Stimulated activated CD8-positive, alpha-beta memory T cell treated with anti-CD3 and anti-CD28 coated beads, Interleukin-2, amount 100 ng/mL, for 48 hours (primary cell): ENCODE measurements at regions not wholly inside any gene's neighbourhood (a gene's known extent, or its start where the extent isn't known, plus 50 kb on each side); places are given as distances from the start of the nearest gene placed in this dataset.
"Not testable (repeated sequence)": the region's sequence is repeated elsewhere in the genome, so short reads cannot be mapped to it uniquely, and the experiment has no call there.

Experiments
- DNase-seq, 2 donors: peaks; one replicate each; pipeline ENCODE4 v3.0.0-alpha.2; 2020; ENCODE audit warnings: low read depth in 2 of 2

DNA sequence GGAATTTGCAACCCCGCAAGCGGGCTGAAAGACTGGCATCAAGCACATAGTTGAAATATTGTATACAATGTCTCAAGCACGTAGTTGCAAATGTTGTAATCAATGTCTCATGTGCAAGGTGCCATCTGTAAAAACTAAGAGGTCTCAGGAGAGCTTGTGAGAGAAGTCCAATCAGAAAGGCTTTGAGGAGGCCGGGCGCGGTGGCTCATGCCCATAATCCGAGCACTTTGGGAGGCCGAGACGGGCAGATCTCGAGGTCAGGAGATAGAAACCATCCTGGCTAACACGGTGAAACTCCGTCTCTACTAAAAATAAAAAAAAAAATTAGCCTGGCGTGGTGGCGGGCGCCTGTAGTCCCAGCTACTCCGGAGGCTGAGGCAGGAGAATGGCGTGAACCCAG, 1414.7 kb downstream of the BRD1 start:
- not testable (repeated sequence) for DNase-seq

DNA sequence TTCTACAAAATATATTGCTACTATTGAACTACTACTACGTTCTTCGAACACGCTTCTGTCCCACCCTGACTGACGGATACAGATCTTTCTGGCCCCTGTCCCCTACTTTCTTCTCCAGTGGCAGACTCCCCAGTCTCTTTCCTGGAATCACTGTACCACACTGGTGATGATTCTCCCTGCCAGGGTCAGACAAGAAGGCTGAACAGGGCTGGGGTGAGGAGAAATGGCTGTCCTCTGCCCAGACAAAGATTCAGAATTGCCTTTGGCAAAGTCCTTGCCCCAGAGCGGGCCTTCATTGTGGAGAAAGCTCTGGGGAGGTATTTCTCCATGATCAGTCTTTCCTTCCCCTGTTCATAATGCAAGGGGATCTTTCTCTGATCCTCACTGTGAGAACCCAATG, 1417.1 kb downstream of the BRD1 start:
- DNase-seq = no peak

DNA sequence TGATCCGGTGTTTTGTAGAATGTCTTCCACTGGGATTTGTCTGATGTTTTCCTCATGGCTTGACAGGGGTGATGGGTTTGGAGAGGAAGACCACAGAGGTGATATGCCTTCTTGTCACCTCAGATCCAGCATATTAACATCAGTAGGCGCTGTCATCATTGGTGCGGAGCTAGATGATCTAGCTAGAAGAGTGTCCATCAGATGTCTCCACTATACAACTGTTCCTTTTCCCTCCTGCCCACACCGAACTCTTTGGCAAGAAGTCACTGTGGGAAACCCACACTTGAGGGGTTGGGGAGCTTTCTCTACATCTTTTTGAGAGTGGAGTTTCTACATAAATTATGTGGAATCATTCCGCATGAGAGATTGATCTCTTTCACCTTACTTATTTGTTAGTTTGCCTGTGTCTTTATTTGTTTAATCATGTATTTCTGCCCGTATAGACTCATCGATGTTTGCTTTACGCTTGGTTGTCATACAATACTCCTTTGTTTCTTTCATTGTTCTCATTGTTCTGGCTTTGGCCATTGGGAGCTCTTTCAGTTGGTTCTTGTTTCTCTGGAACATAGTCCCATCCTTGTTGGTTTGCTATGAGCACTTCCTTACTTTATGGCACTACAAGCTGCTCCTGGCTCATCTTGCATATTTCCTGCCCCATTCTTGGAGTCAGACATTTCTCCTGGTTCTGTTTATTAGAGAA, 1420.3 kb downstream of the BRD1 start:
- DNase-seq = no peak

DNA sequence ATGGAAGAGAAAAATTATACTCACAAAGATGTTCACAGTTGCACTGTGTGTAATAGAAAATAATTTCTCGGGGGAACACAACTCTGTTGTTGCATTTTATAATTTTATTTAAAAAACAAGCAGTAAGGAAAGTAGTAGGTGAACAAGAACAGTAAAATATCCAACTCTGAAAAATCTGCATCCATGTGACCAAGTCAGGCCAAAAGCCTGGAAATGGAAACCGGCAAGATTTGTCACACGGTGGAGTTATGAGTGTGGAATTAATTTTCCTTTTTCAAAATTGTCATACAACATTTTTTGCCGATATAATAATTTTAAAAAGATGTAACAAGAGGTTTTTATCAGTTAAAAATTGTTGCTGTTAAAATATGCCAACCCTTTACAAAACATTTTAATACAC, 1421.5 kb downstream of the BRD1 start:
- no peak for DNase-seq

DNA sequence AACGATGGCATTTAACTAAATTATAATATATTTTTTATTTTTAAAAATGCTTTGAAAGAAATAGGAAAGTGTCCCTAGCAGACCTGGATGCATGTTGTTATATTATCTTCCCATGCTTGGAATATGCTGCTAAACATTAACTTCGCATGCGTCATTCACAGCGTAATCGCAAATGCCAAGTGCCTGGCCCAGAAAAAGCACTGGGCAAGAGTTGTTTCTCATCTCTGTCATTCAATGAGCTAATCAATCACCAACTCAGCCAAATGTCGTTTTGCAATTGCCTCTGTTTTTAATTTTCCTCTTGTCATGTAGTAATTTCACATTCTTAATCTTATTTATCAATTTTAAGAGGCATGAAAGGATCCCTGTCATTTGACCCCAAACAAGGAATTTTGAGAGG, 1421.9 kb downstream of the BRD1 start:
- no peak for DNase-seq

DNA sequence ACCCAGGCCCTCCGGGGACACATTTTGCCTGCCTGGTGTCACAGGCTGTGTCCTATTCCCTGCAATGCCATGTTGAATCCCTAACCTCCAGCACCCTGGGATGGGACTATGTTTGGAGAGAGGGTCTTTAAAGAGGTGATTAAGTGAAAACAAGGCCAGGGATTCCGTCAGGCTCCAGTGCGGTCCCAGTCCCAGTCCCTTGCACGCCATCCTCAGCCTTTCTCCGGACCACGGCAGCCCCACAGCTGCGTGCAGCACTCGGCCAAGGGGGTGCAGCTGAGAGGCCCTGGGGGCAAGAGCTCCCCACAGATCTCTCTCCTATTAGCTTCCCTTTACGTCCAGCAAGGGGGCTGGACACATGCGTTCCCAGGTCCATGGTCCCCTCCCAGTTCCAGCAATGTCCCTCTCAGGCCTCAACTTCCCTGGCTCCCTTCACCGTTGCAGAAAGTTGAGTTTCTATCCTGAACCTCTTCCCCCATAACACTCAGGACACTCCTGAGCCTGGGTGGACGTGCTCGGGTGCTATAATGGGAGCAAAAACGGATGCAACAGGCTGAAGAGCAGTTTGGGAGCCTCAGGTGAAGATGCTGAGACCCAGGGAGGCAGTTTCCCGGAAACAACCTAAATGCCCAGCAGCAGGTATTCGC, 1422.7 kb downstream of the BRD1 start:
- DNase-seq = no peak

DNA sequence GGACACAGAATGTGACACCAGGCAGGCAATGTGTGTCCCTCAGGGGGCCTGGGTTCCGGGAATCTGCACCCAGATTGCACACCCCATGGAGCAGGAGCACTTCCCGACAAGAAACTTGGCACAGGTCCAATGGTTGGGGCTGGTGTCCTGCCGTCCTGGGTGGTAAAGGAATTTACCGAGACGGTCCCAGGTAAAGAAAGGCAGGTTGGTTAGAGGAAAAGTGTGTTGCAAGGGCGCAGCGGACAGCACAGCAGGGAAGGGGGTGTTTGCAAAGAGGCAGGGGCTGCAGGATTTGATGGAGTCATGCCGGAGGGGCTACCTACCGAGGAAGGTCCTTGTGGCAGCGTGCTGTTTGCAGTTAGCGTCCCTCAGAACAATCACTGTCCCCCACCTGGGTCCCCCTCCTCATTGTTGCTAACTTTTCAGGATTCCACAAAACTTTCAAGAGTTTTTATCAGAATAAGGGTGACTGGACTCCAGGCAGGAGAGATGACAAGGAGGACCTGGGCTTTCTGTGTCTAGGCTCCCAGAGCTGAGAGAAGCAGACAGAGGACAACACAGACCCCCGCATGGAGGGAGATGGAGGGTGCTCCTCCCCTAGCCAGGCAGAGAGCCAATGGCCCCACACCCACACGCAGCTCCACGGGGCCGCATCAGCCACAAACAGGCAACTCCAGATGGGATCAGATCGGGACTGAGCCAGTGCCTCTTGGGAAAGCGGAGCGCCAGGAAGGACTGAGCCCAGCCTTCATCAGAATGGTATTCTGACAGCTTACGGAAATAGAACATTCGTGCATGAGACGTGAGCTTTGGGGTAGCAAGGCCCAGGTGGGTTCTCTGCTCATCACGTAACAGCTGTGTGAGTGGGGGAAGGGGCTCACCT, 1423.9 kb downstream of the BRD1 start:
- DNase-seq = no peak

DNA sequence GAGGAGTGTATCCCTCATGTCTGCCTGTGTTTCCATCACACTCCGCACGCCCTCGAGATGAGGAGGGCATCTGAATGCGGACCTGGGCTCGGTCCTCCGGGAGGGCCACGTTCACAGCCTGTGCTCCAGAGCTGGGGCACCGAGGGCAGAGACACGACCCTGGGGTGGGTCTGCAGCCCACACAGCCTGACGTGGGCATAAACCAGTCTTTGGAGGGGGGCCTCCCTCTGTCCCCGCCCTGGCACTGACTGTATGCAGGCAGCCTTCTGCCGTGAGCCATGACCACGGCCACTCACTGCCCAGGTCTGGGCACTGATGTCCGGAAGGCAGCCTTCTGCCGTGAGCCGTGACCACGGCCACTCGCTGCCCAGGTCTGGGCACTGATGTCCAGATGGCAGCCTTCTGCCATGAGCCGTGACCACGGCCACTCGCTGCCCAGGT, 1425.1 kb downstream of the BRD1 start:
- no peak for DNase-seq

DNA sequence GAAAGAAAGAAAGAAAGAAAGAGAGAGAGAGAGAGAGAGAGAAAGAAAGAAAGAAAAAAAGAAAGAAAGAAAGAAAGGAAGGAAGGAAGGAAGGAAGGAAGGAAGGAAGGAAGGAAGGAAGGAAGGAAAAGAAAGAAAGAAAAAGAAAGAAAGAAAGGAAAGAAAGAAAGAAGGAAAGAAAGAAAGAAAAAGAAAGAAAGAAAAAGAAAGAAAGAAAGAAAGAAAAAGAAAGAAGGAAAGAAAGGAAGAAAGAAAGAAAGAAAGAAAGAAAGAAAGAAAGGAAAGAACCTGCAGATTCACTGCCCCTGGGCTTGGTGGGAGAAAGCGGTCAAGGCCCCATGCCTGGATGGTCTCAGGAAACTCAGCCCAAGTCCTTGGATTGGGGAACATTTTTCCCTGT, 1426.2 kb downstream of the BRD1 start:
- DNase-seq = not testable (repeated sequence)

DNA sequence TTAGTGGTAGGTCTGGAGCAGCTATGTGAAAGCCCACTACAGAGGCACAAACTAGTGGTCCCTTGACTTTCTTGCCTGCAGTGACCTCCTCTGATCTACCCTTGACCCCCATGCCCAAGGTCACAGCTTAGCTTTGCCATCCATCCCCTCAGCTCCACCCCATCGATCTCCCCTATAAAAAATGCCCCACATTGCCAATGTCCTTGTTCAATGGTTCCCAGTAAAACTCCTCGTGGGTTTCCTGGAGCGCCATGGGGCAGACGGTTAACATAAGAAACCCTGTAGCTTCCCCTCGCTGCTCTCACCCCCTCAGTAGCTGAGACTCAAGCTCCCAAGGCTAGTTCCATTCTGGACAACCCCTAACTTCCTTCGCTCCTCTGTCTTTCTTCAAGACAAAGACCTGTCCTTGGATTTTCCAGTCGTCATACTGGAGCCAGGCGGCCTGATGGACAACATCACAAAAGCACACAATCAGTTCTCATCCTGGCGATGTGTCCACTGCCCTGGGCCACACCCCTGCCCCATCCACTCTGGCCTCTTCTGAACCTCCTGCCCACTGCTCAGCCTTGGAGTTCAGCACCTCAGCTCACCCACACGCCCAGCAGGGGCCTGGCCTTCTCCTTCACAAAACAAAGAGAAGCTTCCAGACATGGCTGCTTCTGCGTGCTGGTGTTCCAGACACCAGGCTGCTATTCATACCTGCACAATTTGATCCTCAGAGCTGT, 1429.3 kb downstream of the BRD1 start:
- no peak for DNase-seq

DNA sequence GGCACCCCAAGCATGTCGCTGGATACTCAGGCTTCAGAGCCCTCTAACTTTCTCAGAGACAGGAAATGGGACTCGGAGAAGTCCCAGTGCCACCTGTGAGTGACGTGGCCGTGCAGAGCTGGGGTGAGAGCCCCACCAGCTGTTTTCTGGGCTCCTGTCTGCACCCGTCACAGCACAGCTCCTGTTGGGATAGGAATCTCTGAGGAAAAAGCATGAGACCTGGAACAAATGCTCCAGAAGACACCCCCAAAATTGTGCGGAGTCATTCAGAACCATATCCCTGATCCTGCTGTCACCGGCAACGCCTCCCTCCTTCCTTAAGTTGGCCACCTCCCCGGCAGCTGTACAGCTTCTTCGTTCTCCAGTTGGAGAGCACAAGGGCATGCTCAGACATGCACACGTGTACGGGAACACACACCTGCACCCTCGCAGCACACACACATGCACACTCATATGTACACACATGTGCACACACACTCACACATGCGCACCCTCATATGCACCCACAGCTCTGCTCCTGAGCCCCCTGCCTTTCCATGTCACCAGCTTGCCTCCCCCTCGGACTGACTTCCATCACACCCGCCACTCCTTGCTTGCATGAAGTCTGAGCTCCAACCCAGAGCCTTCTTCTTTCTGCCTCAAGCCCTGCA, 1430.0 kb downstream of the BRD1 start:
- DNase-seq = no peak

DNA sequence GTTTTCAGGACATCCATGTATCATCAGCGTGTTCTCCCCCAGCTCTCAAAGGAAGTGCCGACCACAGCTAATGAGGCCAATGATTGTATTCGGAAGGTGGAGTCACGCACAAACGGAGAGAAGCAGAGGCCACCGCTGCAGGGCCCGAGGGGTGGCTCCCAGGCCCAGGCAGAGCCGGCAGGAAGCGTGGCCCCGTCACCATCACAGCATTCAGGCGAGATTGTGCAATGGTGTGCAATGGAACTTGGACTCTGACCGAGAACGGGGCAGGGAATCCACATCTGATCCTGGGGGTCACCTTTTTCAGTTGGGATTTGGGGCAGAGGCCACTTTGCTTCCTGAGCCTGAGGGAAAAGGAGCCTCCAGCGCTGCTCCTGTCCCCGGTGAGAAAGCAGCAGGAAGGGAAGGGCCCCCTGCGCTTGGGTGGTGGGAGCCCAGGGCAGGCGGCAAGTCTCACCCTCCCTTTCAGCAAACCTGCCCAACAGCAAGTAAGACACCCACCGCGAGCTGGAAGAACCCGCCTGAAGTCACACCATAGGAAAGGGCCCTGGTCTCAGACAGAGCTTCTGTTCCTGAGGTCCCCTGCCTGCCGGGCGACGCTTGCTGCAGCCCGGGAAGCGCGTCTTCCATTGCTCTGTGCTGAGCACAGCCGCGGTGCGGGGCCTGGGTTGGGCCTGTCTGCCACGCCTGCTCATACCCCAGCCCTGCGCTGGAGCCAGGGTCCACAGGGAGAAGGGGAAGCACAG, 1430.7 kb downstream of the BRD1 start:
- DNase-seq = no peak

DNA sequence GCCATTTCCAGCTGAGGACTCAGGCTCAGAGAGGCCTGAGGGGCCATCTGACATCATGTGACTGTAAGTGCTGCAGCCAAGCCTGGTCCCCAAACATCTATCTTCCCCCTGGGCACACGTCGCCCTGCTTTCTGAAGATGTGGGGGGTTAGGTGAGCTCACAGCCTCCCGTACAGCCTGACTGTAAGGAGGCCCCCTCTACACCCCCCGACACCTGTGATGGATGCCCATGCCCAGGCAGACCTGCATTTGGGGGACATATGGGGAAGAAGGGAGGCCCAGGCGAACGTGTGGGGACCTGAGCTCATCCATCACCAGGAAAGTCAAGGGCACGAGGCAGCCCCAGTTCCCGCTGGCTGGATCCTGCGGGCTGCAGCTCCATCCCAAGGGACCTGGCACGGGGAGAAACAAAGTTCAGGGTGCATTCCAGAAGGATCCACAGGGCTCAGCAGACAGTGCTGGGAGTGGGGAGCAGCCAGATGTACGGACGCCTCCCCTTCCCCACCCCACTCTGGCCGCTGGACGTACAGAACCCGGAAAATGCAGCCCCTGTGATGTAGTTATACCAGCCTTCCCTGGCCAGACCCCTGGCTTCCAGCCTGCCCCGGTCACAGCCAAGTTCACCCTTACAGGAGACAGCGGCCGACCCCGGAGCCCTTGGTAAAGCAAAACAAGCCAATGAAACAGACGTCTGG, 1431.4 kb downstream of the BRD1 start:
- DNase-seq = no peak

DNA sequence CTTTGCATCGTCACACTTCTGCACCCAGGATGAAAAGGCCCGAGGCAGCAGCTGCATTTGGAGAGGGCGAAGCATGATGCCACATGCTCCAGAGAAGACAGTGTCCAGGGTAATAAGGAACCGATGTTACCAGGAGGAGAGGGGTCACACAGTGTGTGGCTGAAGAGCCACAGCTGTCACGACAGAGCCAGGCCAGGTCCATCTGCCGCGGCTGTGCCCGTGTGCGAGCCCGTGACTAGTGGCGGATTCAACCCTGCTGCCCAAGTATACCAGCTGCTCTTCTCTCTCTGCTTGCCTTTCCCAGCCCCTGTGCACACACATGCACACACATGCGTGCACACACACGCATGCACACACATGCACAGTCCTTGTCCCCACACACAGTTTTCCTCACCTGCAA, 1432.5 kb downstream of the BRD1 start:
- DNase-seq = no peak

DNA sequence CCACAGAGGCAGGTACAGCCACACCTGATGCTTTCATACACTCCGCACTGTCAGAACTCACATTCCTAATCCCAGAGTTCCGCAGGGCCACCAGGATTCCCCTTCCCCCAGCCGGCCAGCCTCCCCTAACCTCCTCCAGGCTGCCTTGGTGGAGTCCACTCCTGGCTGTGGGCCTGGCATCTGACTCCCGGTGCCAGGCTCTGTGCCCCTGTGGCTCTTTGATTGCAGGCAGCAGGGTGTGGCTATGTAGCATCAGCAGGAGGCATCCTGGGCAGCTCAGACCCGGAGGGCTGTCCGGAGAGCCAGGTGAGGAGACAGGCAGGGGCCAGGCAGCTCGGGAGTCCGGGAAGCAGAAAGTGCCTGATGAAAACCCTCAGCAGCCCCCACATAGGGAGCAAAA, 1432.9 kb downstream of the BRD1 start:
- DNase-seq = no peak

DNA sequence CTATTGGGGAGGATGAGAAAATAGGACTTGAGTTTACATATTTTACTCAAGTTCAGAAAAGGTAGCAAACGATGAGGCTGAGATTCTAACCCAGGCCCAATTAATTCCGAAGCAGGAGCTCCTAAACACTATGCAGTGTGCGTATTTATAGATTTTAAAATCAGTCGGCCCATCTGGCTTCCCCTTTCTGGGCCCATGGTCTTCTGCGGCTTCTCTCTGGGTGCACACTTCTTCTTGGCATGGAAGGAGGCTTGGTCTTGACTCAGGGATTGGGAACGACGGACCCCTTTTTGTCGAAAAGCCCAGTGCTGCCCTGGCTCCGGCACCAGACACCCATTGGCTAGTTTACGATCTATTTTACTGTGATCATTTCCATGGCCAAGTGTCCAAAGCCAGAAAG, 1433.8 kb downstream of the BRD1 start:
- no peak for DNase-seq

DNA sequence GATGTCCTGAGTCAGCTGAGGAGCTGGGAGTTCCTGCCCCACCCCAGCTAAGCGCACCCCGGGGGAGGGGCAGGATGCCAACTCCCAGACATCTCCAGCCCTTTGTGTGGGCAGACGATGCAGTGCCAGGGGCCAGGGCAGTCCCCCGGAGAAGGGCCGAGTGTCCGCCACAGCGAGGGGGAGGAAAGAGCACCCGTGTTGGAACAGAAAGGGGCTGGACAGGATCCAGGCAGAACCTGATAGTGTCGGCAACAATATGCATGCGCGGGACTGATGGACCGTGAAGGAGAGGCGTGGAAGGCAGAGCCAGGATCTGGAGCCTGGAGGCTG, 1434.7 kb downstream of the BRD1 start:
- no peak for DNase-seq

DNA sequence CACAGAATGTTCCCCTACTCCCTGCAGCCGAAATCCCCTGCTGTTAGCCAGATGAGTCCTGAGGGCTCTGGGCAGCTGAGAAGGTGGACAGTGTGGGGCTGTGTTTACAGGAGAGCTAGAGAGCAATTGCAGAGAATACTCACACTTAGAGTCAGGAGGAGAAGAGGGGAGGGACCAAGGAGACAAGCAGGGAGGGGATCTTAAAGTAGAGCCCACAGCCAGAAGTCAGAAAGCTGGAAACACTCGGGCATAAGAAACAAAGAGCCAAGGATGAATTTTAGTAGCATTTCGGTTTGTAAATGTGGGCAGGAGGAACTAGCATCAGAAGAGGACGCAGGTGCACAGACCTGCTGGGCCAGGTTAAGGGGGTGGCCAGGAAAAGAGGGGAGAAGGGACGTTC, 1435.9 kb downstream of the BRD1 start:
- no peak for DNase-seq

DNA sequence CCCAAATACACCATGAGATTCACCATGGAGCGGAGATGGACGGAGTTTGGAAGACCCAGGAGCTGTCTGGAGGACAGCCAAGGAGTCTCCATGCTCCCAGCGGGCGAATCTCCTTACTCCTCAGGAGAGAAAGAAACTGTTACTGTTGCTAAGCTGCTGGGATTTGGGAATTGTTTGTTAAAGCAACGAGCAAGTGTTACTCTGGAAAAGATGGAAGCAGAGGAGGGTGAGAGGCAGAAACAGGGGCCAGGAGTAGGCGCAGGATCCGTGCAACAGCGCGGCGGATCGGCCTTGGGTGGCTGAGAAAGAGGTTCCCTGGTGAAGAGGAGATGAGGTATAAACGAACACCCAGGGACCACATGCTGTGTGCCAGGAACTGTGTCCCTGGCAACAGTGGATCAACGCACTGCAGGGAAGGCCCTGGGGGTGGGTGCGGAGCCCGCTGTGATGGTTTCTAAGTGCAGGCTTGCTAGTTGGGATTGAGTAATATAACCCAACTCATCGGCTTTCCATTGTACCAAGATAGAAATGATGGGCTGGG, 1436.4 kb downstream of the BRD1 start:
- no peak for DNase-seq

DNA sequence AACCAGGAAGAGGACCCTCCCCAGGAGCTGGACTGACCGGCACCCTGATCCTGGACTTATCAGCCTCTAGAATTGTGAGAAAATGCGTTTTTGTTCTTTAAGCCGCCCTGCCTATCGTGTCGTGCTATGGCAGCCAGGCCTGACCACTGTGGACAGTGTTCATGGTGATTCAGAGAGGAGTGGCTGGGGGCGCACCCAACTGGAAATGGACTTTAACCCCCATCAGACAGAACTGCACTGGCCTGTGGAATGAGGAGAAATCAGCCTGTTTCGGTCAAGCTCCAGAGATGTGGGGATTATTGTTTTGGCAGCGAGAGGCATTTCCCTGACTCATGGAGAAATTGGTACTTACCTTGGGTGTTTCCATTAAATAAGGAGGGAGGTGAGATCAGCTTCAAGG, 1437.8 kb downstream of the BRD1 start:
- no peak for DNase-seq
